GM12873 (cell line): ENCODE measurements at regions not wholly inside any gene's neighbourhood (a gene's known extent, or its start where the extent isn't known, plus 50 kb on each side); places are given as distances from the start of the nearest gene placed in this dataset.

Source experiments
- CTCF ChIP-seq: IDR thresholded peaks from 2 replicates; pipeline ENCODE4 v1.5.1; 2012; ENCODE audit warnings: low read depth, mild to moderate bottlenecking, moderate library complexity, low read length, control low read depth; ENCODE audit not compliant: insufficient read depth; ENCODE audit errors: missing control alignments

GRCh38 chr16:25371342-25371741 lies 113.7 kb upstream of the ZKSCAN2 start:
- no peak for TF ChIP-seq CTCF

- TF ChIP-seq CTCF: no peak
Measured at GRCh38 chr16:25370541-25370940, 112.9 kb upstream of the ZKSCAN2 start.

GRCh38 chr16:25367773-25368524 lies 110.3 kb upstream of the ZKSCAN2 start:
- TF ChIP-seq CTCF: no peak

- no peak for TF ChIP-seq CTCF
Measured at GRCh38 chr16:25366078-25366477, 108.4 kb upstream of the ZKSCAN2 start.

GRCh38 chr16:25344006-25344405 lies 86.4 kb upstream of the ZKSCAN2 start:
- TF ChIP-seq CTCF: no peak

GRCh38 chr16:25340973-25341372 lies 83.3 kb upstream of the ZKSCAN2 start:
- TF ChIP-seq CTCF: no peak

GRCh38 chr16:25317732-25318316 lies 60.2 kb upstream of the ZKSCAN2 start:
- TF ChIP-seq CTCF: no peak
